Daoy (cell line): ENCODE measurements at regions not wholly inside any gene's neighbourhood (a gene's known extent, or its start where the extent isn't known, plus 50 kb on each side); places are given as distances from the start of the nearest gene placed in this dataset.
A peak's percentile ranks its signal among the peaks of the same experiment; 100 is the strongest.

Experiments
- DNase-seq: peaks from one replicate; pipeline ENCODE4 v3.0.0-alpha.2; 2015; ENCODE audit warnings: low read depth

DNA sequence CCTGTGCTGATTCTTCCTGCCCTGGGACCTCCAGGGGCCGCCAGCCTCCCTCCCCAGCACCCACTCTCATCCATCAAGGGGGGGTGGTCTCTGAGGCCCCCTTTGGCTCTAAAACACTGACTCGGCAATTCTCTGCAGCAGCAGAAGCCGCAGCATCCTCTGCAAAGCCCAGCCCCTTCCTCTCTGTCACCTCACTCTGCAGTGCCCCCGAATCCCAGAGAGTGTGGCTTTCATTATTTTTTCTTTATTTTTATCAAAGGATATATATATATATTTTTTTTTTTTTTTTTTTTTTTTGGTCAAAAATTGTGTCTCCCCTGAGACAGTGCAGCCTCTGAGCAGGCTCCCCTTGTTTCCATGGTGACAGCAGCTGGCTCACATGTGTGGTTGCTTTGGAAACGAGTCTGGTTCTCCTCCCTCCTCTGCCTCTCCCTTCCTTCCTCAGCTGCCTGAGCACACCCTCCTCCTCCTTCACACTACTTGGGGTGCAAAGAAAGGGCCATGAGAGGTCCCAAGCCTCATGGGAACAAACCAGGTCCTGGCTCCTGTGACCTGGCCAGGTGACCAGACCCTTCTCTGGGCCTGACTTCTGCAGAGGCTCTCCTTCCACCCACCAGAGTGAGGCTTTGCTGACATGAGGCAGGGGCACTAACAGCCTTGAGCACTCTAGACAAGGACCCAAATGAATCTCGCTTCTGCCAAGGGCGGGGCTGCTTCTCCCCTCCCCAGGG lies 100.5 kb downstream of the LRRC74A start:
- DNase-seq, result peak; percentile 57

DNA sequence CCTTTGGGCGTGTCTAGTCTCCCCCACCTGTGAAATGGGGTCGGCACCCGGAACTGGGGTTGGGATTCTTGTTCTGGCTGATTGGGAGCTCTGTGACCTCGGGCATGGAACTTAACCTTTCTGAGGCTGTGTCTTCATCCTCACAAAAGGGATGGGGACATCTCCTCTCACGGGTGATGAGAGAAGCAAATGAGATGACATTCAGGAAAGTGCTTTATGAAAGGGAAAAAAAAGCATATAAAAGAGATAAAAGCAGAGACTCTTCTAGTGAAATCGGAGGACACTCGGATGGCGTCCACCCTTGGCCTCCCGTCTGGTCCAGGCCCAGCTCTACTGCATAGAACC lies 98.9 kb downstream of the LRRC74A start:
- no peak for DNase-seq

DNA sequence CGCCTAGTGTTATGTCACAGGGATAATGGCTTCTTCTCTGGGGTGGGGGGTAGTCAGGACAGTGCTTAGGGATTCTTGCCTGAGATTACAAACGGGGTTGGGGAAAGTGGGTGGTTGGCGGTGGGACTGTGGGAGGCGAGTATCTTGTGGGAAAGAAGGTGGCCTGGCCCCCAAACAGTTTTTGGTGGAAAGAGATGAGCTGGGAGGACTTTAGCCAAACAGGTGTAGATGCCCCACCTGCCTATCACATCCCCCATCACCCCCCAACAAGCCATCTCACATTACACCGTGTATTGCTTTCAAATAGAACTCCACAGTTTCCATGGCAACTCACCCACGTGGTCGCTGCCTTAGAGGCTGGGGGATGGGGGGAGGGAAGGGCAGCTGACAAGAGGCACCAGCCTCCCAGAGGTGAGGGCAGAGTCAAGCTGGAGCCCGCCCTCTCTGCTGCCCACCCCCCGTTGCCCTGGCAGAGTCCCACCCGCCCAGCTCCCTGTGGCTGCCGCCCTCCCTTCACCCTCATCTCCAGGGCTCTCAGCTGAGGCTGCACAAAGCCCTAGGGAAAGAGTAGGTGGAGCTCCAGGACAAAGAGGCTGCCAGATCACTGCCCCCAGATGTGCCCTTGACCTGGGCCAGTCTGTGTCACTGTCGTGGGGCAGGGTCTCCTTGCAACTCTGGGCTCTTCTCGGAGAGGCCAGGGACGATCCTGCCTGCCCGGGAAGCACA lies 98.3 kb downstream of the LRRC74A start:
- DNase-seq, result no peak

DNA sequence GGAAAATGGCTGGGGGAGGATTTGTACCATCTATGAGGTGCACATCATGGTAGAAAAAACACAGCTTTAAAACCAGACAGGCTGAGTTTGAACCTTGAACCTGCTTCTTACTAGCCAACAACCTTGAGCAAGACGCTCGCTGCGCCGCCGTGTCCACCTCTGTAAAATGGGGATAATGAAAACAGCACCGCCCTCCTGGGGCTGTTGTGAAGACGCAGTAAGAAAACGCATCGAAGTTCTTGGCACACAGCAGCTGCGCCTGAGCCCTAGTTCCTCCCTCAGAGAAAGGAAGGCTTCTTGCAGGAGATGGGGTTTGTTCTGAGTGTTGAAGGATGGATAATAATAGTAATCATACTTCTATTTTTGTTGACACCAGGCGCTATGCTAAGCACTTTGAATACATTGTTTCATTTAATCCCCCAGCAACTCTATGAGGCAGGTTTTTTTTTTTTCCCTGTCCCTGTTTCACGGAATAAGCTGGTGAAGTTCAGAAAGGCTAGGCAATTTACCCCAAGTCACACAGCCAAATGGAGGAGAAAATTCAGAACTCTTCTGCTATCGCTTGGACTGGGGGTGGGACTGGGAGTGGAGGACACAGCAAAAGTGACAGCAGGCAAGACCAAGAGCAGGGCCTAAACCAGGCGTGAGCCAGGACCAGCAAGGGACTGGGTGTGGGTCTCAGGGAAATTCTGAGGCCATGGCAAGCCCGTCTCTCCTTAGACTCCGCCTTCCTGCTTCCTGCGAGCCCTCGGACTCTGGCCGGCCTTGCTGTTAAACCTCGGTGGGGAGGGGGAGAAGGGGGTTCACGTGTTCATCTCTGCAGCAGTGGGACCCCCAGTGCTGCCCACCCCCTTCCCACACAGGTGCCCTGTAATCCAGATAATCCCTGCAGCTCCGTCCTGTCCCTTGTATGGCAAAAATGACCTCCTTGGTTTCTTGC lies 97.5 kb downstream of the LRRC74A start:
- DNase-seq, result no peak

DNA sequence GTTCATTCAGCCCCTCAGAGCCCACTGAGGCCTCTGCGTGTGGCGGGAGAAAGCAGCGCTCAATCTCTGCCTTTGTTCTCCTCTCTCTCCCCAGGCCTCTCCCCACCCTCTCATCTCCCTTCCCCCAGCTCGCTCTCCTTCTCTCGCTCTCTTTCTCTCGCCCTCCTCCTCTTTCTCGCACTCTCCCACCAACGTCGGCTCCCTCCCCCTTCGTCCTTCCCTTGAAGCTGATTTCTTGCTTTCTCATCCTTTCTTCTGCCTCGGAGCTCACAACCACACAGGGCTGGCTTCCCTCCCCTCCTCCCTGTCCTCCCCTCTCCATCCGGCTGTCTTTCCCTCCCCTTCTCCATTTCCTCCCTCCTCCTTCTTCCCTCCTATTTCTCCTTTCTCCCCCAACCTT lies 96.4 kb downstream of the LRRC74A start:
- DNase-seq, result no peak

DNA sequence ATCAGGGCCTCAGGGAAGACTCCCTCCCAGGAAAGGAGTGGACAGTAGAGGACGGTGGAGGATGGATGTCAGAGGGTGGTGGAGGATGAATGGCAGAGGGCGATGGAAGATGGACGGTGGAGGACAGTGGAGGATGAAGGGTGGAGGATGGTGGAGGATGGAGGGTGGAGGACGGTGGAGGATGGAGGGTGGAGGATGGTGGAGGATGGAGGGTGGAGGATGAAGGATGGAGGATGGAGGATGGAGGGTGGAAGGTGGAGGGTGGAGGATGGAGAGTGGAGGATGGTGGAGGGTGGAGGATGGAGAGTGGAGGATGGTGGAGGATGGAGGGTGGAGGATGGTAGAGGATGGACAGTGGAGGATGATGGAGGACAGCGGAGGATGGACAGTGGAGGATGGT lies 95.9 kb downstream of the LRRC74A start:
- DNase-seq, result no peak

DNA sequence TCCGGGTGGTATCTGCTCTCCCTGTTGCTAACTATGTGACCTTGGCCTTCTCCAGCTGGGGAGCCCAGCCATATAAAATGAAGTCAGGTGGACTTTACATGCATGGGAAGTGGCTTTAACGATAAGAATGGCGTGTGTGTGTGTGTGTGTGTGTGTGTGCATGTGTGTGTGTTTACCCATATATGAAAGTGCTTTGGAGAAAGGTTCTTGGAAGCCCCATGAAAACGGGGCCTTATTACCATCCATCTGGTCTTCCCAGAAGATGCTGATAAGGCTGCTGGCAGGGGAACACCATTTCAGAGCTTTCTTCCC lies 94.8 kb downstream of the LRRC74A start:
- DNase-seq, result no peak

DNA sequence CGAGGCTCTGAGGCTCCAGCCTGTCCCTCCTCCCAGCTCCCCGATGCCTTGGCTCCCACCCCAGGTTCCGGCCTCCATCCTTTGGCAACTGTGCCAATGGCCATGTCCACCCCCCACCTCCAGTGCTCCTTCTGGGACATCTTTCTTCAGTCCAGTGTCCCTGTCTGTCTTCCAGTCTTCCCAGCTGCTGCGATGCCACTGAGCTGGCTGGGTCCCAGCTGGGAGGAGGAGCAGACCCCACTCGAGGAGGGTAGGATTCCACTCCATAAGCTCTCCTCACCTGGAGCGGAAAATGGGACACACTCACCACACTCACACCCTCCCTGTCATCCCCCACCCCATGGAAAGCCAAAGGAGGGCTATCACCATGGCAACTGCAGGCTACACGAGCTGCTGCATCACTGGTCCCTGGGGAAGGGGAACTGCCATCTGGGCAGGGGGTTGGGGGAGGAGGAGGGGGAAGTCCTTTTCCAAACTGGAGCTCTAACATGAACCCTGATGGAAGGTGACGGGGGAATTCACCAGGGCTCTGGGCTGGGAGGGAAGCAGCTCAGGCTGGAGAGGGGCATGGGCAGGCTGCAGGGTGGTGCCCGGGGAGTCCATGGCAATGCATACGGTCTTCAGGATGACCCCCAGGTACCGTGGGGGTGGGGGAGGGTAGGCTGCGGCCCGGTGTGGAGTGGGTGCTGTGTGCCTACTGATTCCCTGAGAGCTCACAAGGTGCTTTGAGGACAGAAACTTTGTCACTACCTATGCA lies 94.3 kb downstream of the LRRC74A start:
- DNase-seq, result peak; percentile 59

DNA sequence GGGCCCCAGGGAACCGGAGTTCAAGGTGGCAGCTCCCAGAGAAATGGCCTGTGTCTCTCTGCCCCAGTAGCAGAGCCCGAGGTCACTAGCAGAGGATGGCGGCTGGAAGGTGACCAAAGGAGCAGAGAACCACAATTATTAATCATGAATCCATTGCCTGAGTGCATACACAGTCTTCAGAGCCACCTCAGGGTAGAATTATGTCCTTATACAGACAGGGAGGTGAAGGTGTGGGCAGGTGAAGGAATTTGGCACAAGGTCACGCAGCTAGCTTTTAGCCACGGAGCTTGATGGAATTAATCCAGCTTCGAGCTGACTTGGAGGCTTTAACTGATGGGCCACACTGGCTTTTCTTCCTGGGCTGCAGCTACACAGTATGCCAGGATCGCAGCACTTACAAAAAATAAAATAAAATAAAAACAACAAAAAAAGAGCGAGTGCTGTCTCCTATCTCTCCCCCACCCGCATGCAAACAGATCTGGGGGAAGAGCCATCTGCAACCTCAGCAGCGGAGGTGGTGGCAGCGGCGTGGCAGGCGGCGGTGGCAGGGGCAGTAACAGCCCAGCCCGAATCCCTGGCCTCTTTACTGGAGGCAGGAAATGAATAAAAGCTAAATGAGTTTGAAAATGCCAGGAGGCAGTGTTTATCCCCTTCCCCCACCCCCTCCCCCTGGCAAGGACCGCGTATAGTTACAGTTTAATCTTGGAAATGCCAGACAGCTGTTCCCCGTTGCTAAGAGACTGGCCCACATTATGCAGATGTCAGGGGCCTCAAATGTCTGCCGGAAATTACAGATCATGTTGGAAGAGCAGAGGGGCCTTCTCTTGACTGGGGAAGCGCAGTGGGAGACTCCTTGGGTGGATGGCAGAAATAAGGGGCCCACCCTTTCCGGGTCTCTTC lies 93.5 kb downstream of the LRRC74A start:
- DNase-seq, result peak; percentile 93
